VCaP (cell line): ENCODE measurements at regions not wholly inside any gene's neighbourhood (a gene's known extent, or its start where the extent isn't known, plus 50 kb on each side); places are given as distances from the start of the nearest gene placed in this dataset.

Experiments used
- H3K27ac ChIP-seq: fragments of 450-650 bp; 2 replicates; pipeline ENCODE4 v1.5.1; 2017
- CTCF ChIP-seq: fragments of 450-650 bp; conservative IDR thresholded peaks from 2 replicates; pipeline ENCODE4 v1.5.1; 2017; ENCODE audit warnings: mild to moderate bottlenecking, moderate library complexity

- no peak for TF ChIP-seq CTCF
- H3K27ac ChIP-seq: no peak overlapping the region
Measured at GRCh38 chrX:127571834-127572233, 480.4 kb downstream of the ACTRT1 start.

- H3K27ac ChIP-seq: no peak overlapping the region
- TF ChIP-seq CTCF: no peak
Measured at GRCh38 chrX:127570276-127570675, 481.9 kb downstream of the ACTRT1 start.

- no peak overlapping the region for H3K27ac ChIP-seq
- TF ChIP-seq CTCF: no peak
Measured at GRCh38 chrX:127568691-127569090, 483.5 kb downstream of the ACTRT1 start.

GRCh38 chrX:127558811-127559210 is 493.4 kb downstream of the ACTRT1 start:
- H3K27ac ChIP-seq: no peak overlapping the region
- no peak for TF ChIP-seq CTCF

GRCh38 chrX:127552571-127552970 is 499.6 kb downstream of the ACTRT1 start:
- no peak for TF ChIP-seq CTCF
- H3K27ac ChIP-seq: no peak overlapping the region

- no peak for TF ChIP-seq CTCF
- no peak overlapping the region for H3K27ac ChIP-seq
Measured at GRCh38 chrX:127519323-127519722, 532.9 kb downstream of the ACTRT1 start.

- no peak overlapping the region for H3K27ac ChIP-seq
- TF ChIP-seq CTCF: no peak
Measured at GRCh38 chrX:127490000-127490399, 562.2 kb downstream of the ACTRT1 start.

GRCh38 chrX:127466211-127466610 is 586.0 kb downstream of the ACTRT1 start:
- H3K27ac ChIP-seq: no peak overlapping the region
- TF ChIP-seq CTCF: no peak
